ENCODE measurements at regions not wholly inside any gene's neighbourhood (a gene's known extent, or its start where the extent isn't known, plus 50 kb on each side); places are given as distances from the start of the nearest gene placed in this dataset.

DNA sequence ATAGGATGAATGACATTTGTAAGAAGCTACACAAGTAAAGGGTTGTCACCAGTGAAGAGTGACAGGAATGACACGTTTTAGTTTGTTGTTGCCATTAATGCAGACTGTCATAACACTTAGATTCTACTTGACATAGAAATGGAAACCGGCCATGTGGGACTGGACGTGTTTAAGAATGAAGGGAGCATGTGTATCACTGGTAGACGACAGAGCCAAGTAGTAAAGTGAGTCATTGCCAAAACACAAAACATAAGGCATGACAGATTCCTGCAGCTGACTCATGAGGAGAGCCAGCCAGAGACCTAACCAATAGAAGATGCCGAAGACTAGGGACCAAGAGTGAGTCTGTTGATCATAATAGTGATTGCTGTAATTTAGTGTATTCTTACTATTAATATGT, 106.2 kb upstream of the PLAAT1 start:
- DNase-seq (ENCODE audit: low spot score) (no peak), ATAC-seq (no peak)
- Mint-ChIP-seq H3K27me3 (ENCODE audit: insufficient read depth, low read depth, poor library complexity) (no peaks in the 10 kb centered on the region), H3K4me3 (no peak overlapping the region), H3K36me3 (ENCODE audit: low read depth) (no peaks in the 10 kb centered on the region), H3K9me3 (no peaks in the 10 kb centered on the region), H3K27ac (no peak overlapping the region), H3K4me1 (peaks cover 6% of the 10 kb centered on the region; the same call in 2 of the 3 replicates)
- Histone ChIP-seq H3K4me3 (no peak overlapping the region), H3K9me2 (ENCODE audit: insufficient read depth) (no peaks in the 10 kb centered on the region), H3F3A (replicated peaks; ENCODE audit: low read depth) (no peaks in the 10 kb centered on the region), H3K4me1 (ENCODE audit: insufficient read depth) (no peaks in the 10 kb centered on the region), H2AFZ (no peak overlapping the region), H3K79me2 (replicated peaks; ENCODE audit: insufficient read depth) (no peaks in the 10 kb centered on the region), H3K36me3 (ENCODE audit: insufficient read depth) (no peaks in the 10 kb centered on the region), H3K27ac (ENCODE audit: low read depth) (no peak overlapping the region), H3K27me3 (ENCODE audit: insufficient read depth) (no peaks in the 10 kb centered on the region), H3K4me2 (no peak overlapping the region), H4K20me1 (replicated peaks; ENCODE audit: insufficient read depth) (no peaks in the 10 kb centered on the region)
- TF ChIP-seq, protein P1, sequence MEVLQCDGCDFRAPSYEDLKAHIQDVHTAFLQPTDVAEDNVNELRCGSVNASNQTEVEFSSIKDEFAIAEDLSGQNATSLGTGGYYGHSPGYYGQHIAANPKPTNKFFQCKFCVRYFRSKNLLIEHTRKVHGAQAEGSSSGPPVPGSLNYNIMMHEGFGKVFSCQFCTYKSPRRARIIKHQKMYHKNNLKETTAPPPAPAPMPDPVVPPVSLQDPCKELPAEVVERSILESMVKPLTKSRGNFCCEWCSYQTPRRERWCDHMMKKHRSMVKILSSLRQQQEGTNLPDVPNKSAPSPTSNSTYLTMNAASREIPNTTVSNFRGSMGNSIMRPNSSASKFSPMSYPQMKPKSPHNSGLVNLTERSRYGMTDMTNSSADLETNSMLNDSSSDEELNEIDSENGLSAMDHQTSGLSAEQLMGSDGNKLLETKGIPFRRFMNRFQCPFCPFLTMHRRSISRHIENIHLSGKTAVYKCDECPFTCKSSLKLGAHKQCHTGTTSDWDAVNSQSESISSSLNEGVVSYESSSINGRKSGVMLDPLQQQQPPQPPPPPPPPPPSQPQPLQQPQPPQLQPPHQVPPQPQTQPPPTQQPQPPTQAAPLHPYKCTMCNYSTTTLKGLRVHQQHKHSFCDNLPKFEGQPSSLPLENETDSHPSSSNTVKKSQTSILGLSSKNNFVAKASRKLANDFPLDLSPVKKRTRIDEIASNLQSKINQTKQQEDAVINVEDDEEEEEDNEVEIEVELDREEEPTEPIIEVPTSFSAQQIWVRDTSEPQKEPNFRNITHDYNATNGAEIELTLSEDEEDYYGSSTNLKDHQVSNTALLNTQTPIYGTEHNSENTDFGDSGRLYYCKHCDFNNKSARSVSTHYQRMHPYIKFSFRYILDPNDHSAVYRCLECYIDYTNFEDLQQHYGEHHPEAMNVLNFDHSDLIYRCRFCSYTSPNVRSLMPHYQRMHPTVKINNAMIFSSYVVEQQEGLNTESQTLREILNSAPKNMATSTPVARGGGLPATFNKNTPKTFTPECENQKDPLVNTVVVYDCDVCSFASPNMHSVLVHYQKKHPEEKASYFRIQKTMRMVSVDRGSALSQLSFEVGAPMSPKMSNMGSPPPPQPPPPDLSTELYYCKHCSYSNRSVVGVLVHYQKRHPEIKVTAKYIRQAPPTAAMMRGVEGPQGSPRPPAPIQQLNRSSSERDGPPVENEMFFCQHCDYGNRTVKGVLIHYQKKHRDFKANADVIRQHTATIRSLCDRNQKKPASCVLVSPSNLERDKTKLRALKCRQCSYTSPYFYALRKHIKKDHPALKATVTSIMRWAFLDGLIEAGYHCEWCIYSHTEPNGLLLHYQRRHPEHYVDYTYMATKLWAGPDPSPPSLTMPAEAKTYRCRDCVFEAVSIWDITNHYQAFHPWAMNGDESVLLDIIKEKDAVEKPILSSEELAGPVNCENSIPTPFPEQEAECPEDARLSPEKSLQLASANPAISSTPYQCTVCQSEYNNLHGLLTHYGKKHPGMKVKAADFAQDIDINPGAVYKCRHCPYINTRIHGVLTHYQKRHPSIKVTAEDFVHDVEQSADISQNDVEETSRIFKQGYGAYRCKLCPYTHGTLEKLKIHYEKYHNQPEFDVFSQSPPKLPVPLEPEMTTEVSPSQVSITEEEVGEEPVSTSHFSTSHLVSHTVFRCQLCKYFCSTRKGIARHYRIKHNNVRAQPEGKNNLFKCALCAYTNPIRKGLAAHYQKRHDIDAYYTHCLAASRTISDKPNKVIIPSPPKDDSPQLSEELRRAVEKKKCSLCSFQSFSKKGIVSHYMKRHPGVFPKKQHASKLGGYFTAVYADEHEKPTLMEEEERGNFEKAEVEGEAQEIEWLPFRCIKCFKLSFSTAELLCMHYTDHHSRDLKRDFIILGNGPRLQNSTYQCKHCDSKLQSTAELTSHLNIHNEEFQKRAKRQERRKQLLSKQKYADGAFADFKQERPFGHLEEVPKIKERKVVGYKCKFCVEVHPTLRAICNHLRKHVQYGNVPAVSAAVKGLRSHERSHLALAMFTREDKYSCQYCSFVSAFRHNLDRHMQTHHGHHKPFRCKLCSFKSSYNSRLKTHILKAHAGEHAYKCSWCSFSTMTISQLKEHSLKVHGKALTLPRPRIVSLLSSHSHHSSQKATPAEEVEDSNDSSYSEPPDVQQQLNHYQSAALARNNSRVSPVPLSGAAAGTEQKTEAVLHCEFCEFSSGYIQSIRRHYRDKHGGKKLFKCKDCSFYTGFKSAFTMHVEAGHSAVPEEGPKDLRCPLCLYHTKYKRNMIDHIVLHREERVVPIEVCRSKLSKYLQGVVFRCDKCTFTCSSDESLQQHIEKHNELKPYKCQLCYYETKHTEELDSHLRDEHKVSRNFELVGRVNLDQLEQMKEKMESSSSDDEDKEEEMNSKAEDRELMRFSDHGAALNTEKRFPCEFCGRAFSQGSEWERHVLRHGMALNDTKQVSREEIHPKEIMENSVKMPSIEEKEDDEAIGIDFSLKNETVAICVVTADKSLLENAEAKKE (CRISPR knock-in tag; IDR thresholded peaks at IDR 0.05) = no peak
- TF ChIP-seq CREB1 (CRISPR knock-in tag; IDR thresholded peaks at IDR 0.05; ENCODE audit: low read depth) (no peak), EZH2 (IDR thresholded peaks at IDR 0.05; ENCODE audit: low read depth, unreplicated experiment) (no peak), EZH2phosphoT487 (IDR thresholded peaks at IDR 0.05; ENCODE audit: unreplicated experiment) (no peak), JUNB (IDR thresholded peaks at IDR 0.05; ENCODE audit: unreplicated experiment) (no peak), CTCF (conservative IDR thresholded peaks at IDR 0.05; ENCODE audit: low read depth in 2 of 2) (no peak), ZNF331 (CRISPR knock-in tag; IDR thresholded peaks at IDR 0.05; ENCODE audit: low read depth) (no peak), ZNF114 (CRISPR knock-in tag; IDR thresholded peaks at IDR 0.05) (no peak), STAT1 (IDR thresholded peaks at IDR 0.05; ENCODE audit: unreplicated experiment) (no peak), POLR2AphosphoS5 (IDR thresholded peaks at IDR 0.05; ENCODE audit: low read depth) (no peak), NANOG (IDR thresholded peaks at IDR 0.05; ENCODE audit: borderline replicate concordance) (no peak)
- TF ChIP-seq, protein P2, sequence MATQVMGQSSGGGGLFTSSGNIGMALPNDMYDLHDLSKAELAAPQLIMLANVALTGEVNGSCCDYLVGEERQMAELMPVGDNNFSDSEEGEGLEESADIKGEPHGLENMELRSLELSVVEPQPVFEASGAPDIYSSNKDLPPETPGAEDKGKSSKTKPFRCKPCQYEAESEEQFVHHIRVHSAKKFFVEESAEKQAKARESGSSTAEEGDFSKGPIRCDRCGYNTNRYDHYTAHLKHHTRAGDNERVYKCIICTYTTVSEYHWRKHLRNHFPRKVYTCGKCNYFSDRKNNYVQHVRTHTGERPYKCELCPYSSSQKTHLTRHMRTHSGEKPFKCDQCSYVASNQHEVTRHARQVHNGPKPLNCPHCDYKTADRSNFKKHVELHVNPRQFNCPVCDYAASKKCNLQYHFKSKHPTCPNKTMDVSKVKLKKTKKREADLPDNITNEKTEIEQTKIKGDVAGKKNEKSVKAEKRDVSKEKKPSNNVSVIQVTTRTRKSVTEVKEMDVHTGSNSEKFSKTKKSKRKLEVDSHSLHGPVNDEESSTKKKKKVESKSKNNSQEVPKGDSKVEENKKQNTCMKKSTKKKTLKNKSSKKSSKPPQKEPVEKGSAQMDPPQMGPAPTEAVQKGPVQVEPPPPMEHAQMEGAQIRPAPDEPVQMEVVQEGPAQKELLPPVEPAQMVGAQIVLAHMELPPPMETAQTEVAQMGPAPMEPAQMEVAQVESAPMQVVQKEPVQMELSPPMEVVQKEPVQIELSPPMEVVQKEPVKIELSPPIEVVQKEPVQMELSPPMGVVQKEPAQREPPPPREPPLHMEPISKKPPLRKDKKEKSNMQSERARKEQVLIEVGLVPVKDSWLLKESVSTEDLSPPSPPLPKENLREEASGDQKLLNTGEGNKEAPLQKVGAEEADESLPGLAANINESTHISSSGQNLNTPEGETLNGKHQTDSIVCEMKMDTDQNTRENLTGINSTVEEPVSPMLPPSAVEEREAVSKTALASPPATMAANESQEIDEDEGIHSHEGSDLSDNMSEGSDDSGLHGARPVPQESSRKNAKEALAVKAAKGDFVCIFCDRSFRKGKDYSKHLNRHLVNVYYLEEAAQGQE (IDR thresholded peaks at IDR 0.05; ENCODE audit: unreplicated experiment) = no peak
- TF ChIP-seq, protein P3, sequence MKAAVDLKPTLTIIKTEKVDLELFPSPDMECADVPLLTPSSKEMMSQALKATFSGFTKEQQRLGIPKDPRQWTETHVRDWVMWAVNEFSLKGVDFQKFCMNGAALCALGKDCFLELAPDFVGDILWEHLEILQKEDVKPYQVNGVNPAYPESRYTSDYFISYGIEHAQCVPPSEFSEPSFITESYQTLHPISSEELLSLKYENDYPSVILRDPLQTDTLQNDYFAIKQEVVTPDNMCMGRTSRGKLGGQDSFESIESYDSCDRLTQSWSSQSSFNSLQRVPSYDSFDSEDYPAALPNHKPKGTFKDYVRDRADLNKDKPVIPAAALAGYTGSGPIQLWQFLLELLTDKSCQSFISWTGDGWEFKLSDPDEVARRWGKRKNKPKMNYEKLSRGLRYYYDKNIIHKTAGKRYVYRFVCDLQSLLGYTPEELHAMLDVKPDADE (IDR thresholded peaks at IDR 0.05) = no peak
